Activated CD8-positive, alpha-beta T cell treated with anti-CD3 and anti-CD28 coated beads for 36 hours (primary cell): ENCODE measurements at regions not wholly inside any gene's neighbourhood (a gene's known extent, or its start where the extent isn't known, plus 50 kb on each side); places are given as distances from the start of the nearest gene placed in this dataset.

ENCODE experiments used
- ATAC-seq: fragments of 200-7000 bp; cut with Tn5 transposase; one replicate; pipeline ENCODE4 v1.10.0; 2021; ENCODE audit warnings: mild to moderate bottlenecking, moderate library complexity
- CTCF ChIA-PET: fragments of 350-600 bp; sonication (Branson Sonifier 250); formaldehyde crosslinking; loops from one replicate; lab custom pipeline; 2021; ENCODE audit warnings: antibody characterized with exemption; lab: Charles Lee
- POLR2A ChIA-PET: fragments of 350-600 bp; sonication (Branson Sonifier 250); formaldehyde crosslinking; loops from one replicate; lab custom pipeline; 2021; ENCODE audit warnings: antibody characterized with exemption; lab: Charles Lee
- DNase-seq: peaks from one replicate; pipeline ENCODE4 v3.0.0-alpha.2; 2020
- H3K27ac Mint-ChIP-seq: one replicate; pipeline ENCODE4 v1.8.0; 2021; ENCODE audit warnings: mild to moderate bottlenecking, mixed read lengths
- H3K27me3 Mint-ChIP-seq: one replicate; pipeline ENCODE4 v1.8.0; 2021; ENCODE audit warnings: mixed read lengths
- H3K36me3 Mint-ChIP-seq: one replicate; pipeline ENCODE4 v1.8.0; 2021; ENCODE audit warnings: low read depth, mixed read lengths
- H3K4me1 Mint-ChIP-seq: one replicate; pipeline ENCODE4 v1.8.0; 2021; ENCODE audit warnings: low read depth, mixed read lengths
- H3K4me3 Mint-ChIP-seq: one replicate; pipeline ENCODE4 v1.8.0; 2021; ENCODE audit warnings: mild to moderate bottlenecking, moderate library complexity, mixed read lengths
- H3K9me3 Mint-ChIP-seq: one replicate; pipeline ENCODE4 v1.8.0; 2021; ENCODE audit warnings: mixed read lengths
- CTCF ChIP-seq: fragments of 200-600 bp; IDR thresholded peaks from one replicate; pipeline ENCODE4 v1.8.0; 2022; ENCODE audit warnings: antibody characterized with exemption, mild to moderate bottlenecking
- intact Hi-C: fragments of 100-400 bp; cut with micrococcal nuclease; formaldehyde crosslinking; loops from one replicate; pipeline ENCODE4 v1.10.0; 2022

GRCh38 chr3:191123946-191124345 is 75.1 kb upstream of the OSTN start:
- ATAC-seq (no peak), DNase-seq (no peak)
- H3K4me3 Mint-ChIP-seq, result no peak overlapping the region
- CTCF ChIA-PET, result no interaction called here
- no peaks in the 10 kb centered on the region for H3K27me3 Mint-ChIP-seq
- no peak for TF ChIP-seq CTCF
- no peaks in the 10 kb centered on the region for H3K36me3 Mint-ChIP-seq
- POLR2A ChIA-PET, result no interaction called here
- intact Hi-C loops, result no loop called here
- no peak overlapping the region for H3K27ac Mint-ChIP-seq
- H3K9me3 Mint-ChIP-seq, result peaks cover 1% of the 10 kb centered on the region
- no peaks in the 10 kb centered on the region for H3K4me1 Mint-ChIP-seq

GRCh38 chr3:191123231-191123630 is 75.8 kb upstream of the OSTN start:
- no peak for DNase-seq
- H3K27me3 Mint-ChIP-seq, result no peaks in the 10 kb centered on the region
- H3K9me3 Mint-ChIP-seq, result peaks cover 1% of the 10 kb centered on the region
- H3K36me3 Mint-ChIP-seq, result no peaks in the 10 kb centered on the region
- intact Hi-C loops, result no loop called here
- H3K4me3 Mint-ChIP-seq, result no peak overlapping the region
- TF ChIP-seq CTCF, result no peak
- no peaks in the 10 kb centered on the region for H3K4me1 Mint-ChIP-seq
- no peak for ATAC-seq
- ChIA-PET POLR2A (no interaction called here), CTCF (no interaction called here)
- H3K27ac Mint-ChIP-seq, result no peak overlapping the region

GRCh38 chr3:191120447-191121298 is 78.4 kb upstream of the OSTN start:
- Mint-ChIP-seq H3K9me3 (peaks cover 1% of the 10 kb centered on the region), H3K4me1 (no peaks in the 10 kb centered on the region), H3K36me3 (no peaks in the 10 kb centered on the region), H3K27ac (no peak overlapping the region), H3K4me3 (no peak overlapping the region), H3K27me3 (no peaks in the 10 kb centered on the region)
- no peak for DNase-seq
- ChIA-PET CTCF (no interaction called here), POLR2A (no interaction called here)
- intact Hi-C loops, result no loop called here
- no peak for TF ChIP-seq CTCF
- no peak for ATAC-seq

GRCh38 chr3:191119415-191120295 is 79.4 kb upstream of the OSTN start:
- Mint-ChIP-seq H3K4me3 (no peak overlapping the region), H3K9me3 (peaks cover 1% of the 10 kb centered on the region), H3K36me3 (no peaks in the 10 kb centered on the region), H3K27me3 (no peaks in the 10 kb centered on the region), H3K4me1 (no peaks in the 10 kb centered on the region), H3K27ac (no peak overlapping the region)
- DNase-seq (no peak), ATAC-seq (no peak)
- TF ChIP-seq CTCF, result no peak
- POLR2A ChIA-PET, result no interaction called here
- CTCF ChIA-PET, result no interaction called here
- intact Hi-C loops, result no loop called here

GRCh38 chr3:191111722-191112121 is 87.3 kb upstream of the OSTN start:
- intact Hi-C loops, result no loop called here
- Mint-ChIP-seq H3K4me3 (no peak overlapping the region), H3K27me3 (no peaks in the 10 kb centered on the region), H3K9me3 (no peaks in the 10 kb centered on the region), H3K36me3 (no peaks in the 10 kb centered on the region), H3K27ac (no peak overlapping the region), H3K4me1 (no peaks in the 10 kb centered on the region)
- ATAC-seq, result no peak
- no peak for DNase-seq
- no peak for TF ChIP-seq CTCF
- ChIA-PET CTCF (no interaction called here), POLR2A (no interaction called here)
